ENCODE measurements at regions not wholly inside any gene's neighbourhood (a gene's known extent, or its start where the extent isn't known, plus 50 kb on each side); places are given as distances from the start of the nearest gene placed in this dataset.

- H3K27ac Mint-ChIP-seq, result peak overlapping the region; percentile 88
- ChIA-PET POLR2A (interaction anchor here (0.6 to 4.9 kb wide), 17 partner anchors 9 to 788 kb away, joined by 3 to 79 read pairs (median 4); partner anchors contain the start of gene TRIM13), CTCF (interaction anchor here (0.7 to 8.2 kb wide), 6 partner anchors 11 to 788 kb away, joined by 3 to 82 read pairs (median 4); partner anchors contain the start of gene TRIM13)
- peaks cover 13% of the 10 kb centered on the region for H3K27me3 Mint-ChIP-seq
- H3K4me1 Mint-ChIP-seq (ENCODE audit: low read depth), result peaks cover 44% of the 10 kb centered on the region
- intact Hi-C loops (cut with micrococcal nuclease), result loop anchor here (1.0 to 10.0 kb wide), 3 partner anchors 42 to 241 kb away; partner anchors contain the start of gene TRIM13
- DNase-seq (peak; percentile 95), ATAC-seq (peak; percentile 72)
- no peaks in the 10 kb centered on the region for H3K9me3 Mint-ChIP-seq
- no peak for TF ChIP-seq CTCF (IDR thresholded peaks at IDR 0.05)
- H3K4me3 Mint-ChIP-seq, result peak overlapping the region; percentile 80
- peaks cover 9% of the 10 kb centered on the region for H3K36me3 Mint-ChIP-seq (ENCODE audit: low read depth)
These were observed 108.8 kb downstream of the KCNRG start for GRCh38 chr13:50123862-50124535.

GRCh38 chr13:50124536-50125303 is 109.5 kb downstream of the KCNRG start:
- CTCF ChIA-PET, result interaction anchor here (0.7 to 8.2 kb wide), 5 partner anchors 21 to 787 kb away, joined by 3 to 82 read pairs (median 4); partner anchors contain the start of gene TRIM13
- TF ChIP-seq CTCF (IDR thresholded peaks at IDR 0.05), result no peak
- POLR2A ChIA-PET, result interaction anchor here (0.6 to 4.9 kb wide), 23 partner anchors 8 to 787 kb away, joined by 3 to 79 read pairs (median 4); partner anchors contain the start of genes RNASEH2B and TRIM13
- Mint-ChIP-seq H3K4me1 (ENCODE audit: low read depth) (peaks cover 52% of the 10 kb centered on the region), H3K27ac (peak overlapping the region; percentile 87), H3K36me3 (ENCODE audit: low read depth) (peaks cover 9% of the 10 kb centered on the region), H3K9me3 (no peaks in the 10 kb centered on the region), H3K4me3 (peak overlapping the region; percentile 80), H3K27me3 (peaks cover 20% of the 10 kb centered on the region)
- intact Hi-C loops (cut with micrococcal nuclease), result loop anchor here (5.0 to 10.0 kb wide), 2 partner anchors 127 to 240 kb away; partner anchors contain the start of gene TRIM13
- ATAC-seq, result peak; percentile 8
- no peak for DNase-seq

GRCh38 chr13:50125304-50125553 is 110.0 kb downstream of the KCNRG start:
- Mint-ChIP-seq H3K27ac (peak overlapping the region; percentile 87), H3K27me3 (peaks cover 23% of the 10 kb centered on the region), H3K4me3 (peak overlapping the region; percentile 80), H3K36me3 (ENCODE audit: low read depth) (peaks cover 9% of the 10 kb centered on the region), H3K9me3 (no peaks in the 10 kb centered on the region), H3K4me1 (ENCODE audit: low read depth) (peaks cover 52% of the 10 kb centered on the region)
- intact Hi-C loops (cut with micrococcal nuclease), result loop anchor here (10.0 kb wide), 1 partner anchor 240 kb away; no protein-coding TSS in a partner anchor
- ChIA-PET CTCF (interaction anchor here (2.5 to 8.2 kb wide), 2 partner anchors 43 to 787 kb away, joined by 8 to 82 read pairs; no protein-coding TSS in a partner anchor), POLR2A (interaction anchor here (0.6 to 4.9 kb wide), 17 partner anchors 10 to 787 kb away, joined by 3 to 79 read pairs (median 4); partner anchors contain the start of gene RNASEH2B)
- ATAC-seq (peak; percentile 18), DNase-seq (no peak)
- no peak for TF ChIP-seq CTCF (IDR thresholded peaks at IDR 0.05)

- intact Hi-C loops (cut with micrococcal nuclease), result loop anchor here (10.0 kb wide), 1 partner anchor 239 kb away; no protein-coding TSS in a partner anchor
- Mint-ChIP-seq H3K4me1 (ENCODE audit: low read depth) (peaks cover 52% of the 10 kb centered on the region), H3K36me3 (ENCODE audit: low read depth) (peaks cover 9% of the 10 kb centered on the region), H3K27me3 (peaks cover 27% of the 10 kb centered on the region), H3K4me3 (peak overlapping the region; percentile 80), H3K27ac (peak overlapping the region; percentile 87), H3K9me3 (no peaks in the 10 kb centered on the region)
- DNase-seq, result peak; percentile 90
- no peak for TF ChIP-seq CTCF (IDR thresholded peaks at IDR 0.05)
- ATAC-seq, result peak; percentile 28
- ChIA-PET POLR2A (interaction anchor here (0.6 to 4.9 kb wide), 15 partner anchors 13 to 786 kb away, joined by 3 to 79 read pairs (median 4); partner anchors contain the start of gene RNASEH2B), CTCF (interaction anchor here (0.8 to 8.2 kb wide), 7 partner anchors 22 to 786 kb away, joined by 3 to 82 read pairs (median 5); partner anchors contain the start of gene TRIM13)
These were observed 110.5 kb downstream of the KCNRG start for GRCh38 chr13:50125554-50126262.
